ENCODE measurements at regions not wholly inside any gene's neighbourhood (a gene's known extent, or its start where the extent isn't known, plus 50 kb on each side); places are given as distances from the start of the nearest gene placed in this dataset.

DNA sequence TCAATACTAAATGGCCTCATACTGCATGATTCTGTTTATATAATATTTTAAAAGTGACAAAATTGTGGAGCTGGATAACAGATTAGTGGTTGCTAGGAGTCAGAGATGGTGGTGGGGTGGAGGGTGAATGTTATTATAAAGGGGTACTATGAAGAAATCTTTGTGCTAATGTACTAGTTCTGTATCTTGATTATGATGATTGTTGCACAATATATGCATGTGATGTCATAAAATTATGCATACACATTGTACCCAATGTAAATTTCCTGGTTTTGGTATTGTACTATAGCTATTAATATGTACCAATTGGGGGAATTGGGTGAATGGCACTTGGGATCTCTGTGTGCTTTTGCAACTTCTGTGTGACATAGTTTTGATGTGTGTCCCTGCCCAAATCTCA is 112.2 kb downstream of the TMEM26 start:
- H3K4me3 ChIP-seq (ENCODE audit: low read length) = no peak overlapping the region
- H3K27ac ChIP-seq (ENCODE audit: low read length) = no peak overlapping the region
- ChIA-PET POLR2A (ENCODE audit: unreplicated experiment) (interaction anchor here (0.6 kb wide), 1 partner anchor 1172 kb away, joined by 3 read pairs; no protein-coding TSS in a partner anchor), CTCF (no interaction called here)
- H3K9me3 ChIP-seq (ENCODE audit: low read length) = no peaks in the 10 kb centered on the region
- no peaks in the 10 kb centered on the region for H4K20me1 ChIP-seq (ENCODE audit: low read length)
- no peak overlapping the region for H3K4me2 ChIP-seq (ENCODE audit: low read length)
- no peaks in the 10 kb centered on the region for H3F3A ChIP-seq (ENCODE audit: low read length, unreplicated experiment)
- BruUV-seq (replicated peaks) = no TSS peak
- no peak for ATAC-seq
- H2AFZ ChIP-seq (ENCODE audit: low read length) = no peak overlapping the region
- DNase-seq = no peak
- no peaks in the 10 kb centered on the region for H3K79me2 ChIP-seq (ENCODE audit: low read length)
- H3K4me1 ChIP-seq (ENCODE audit: insufficient read depth, low read length) = no peaks in the 10 kb centered on the region
- intact Hi-C loops (cut with micrococcal nuclease) = no loop called here
- no peaks in the 10 kb centered on the region for H3K27me3 ChIP-seq (ENCODE audit: low read length)
- no peaks in the 10 kb centered on the region for H3K36me3 ChIP-seq (ENCODE audit: low read depth, low read length)
- no peak overlapping the region for H3K9ac ChIP-seq (ENCODE audit: low read length)
- TF ChIP-seq EZH2 (IDR thresholded peaks at IDR 0.05; ENCODE audit: low read length, unreplicated experiment) (no peak), EZH2phosphoT487 (IDR thresholded peaks at IDR 0.05; ENCODE audit: borderline replicate concordance, low read length) (no peak)
- TF ChIP-seq, protein P1, sequence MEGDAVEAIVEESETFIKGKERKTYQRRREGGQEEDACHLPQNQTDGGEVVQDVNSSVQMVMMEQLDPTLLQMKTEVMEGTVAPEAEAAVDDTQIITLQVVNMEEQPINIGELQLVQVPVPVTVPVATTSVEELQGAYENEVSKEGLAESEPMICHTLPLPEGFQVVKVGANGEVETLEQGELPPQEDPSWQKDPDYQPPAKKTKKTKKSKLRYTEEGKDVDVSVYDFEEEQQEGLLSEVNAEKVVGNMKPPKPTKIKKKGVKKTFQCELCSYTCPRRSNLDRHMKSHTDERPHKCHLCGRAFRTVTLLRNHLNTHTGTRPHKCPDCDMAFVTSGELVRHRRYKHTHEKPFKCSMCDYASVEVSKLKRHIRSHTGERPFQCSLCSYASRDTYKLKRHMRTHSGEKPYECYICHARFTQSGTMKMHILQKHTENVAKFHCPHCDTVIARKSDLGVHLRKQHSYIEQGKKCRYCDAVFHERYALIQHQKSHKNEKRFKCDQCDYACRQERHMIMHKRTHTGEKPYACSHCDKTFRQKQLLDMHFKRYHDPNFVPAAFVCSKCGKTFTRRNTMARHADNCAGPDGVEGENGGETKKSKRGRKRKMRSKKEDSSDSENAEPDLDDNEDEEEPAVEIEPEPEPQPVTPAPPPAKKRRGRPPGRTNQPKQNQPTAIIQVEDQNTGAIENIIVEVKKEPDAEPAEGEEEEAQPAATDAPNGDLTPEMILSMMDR (conservative IDR thresholded peaks at IDR 0.05; ENCODE audit: low read depth, low read length) = no peak
- peaks cover 16% of the 10 kb centered on the region; the same call in 1 of the 2 replicates for H3K9me2 ChIP-seq (replicated peaks; ENCODE audit: low read length)

DNA sequence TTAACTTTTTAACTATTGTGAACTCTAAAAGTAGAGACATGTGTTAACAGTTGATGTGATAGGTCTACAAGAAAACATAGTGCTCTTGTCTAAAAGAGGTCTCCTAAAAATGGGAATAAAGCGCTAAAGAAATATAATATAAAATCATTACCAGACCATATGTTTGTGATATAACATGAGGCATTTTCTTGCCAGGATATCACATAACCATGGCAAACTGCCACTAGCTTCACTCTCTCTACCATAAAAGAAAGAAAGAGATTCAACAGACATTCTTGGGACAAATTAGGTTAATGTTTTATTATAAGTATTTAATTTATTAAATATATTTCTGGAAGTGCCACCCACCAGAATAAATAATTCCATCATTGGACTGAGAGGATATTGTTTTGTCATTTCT is 115.0 kb downstream of the TMEM26 start:
- CTCF ChIA-PET = interaction anchor here (0.5 kb wide), 1 partner anchor 294 kb away, joined by 5 read pairs; no protein-coding TSS in a partner anchor
- Histone ChIP-seq H3K79me2 (ENCODE audit: low read length) (no peaks in the 10 kb centered on the region), H3K4me1 (ENCODE audit: insufficient read depth, low read length) (no peaks in the 10 kb centered on the region), H3K9ac (ENCODE audit: low read length) (no peak overlapping the region), H3K27ac (ENCODE audit: low read length) (no peak overlapping the region), H3K9me3 (ENCODE audit: low read length) (no peaks in the 10 kb centered on the region), H4K20me1 (ENCODE audit: low read length) (no peaks in the 10 kb centered on the region), H3K4me2 (ENCODE audit: low read length) (no peak overlapping the region), H2AFZ (ENCODE audit: low read length) (no peak overlapping the region), H3K4me3 (ENCODE audit: low read length) (no peak overlapping the region), H3K27me3 (ENCODE audit: low read length) (no peaks in the 10 kb centered on the region), H3K36me3 (ENCODE audit: low read depth, low read length) (no peaks in the 10 kb centered on the region), H3K9me2 (replicated peaks; ENCODE audit: low read length) (peaks cover 17% of the 10 kb centered on the region; the same call in 1 of the 2 replicates), H3F3A (ENCODE audit: low read length, unreplicated experiment) (no peaks in the 10 kb centered on the region)
- POLR2A ChIA-PET (ENCODE audit: unreplicated experiment) = no interaction called here
- DNase-seq = no peak
- no TSS peak for BruUV-seq (replicated peaks)
- TF ChIP-seq EZH2 (IDR thresholded peaks at IDR 0.05; ENCODE audit: low read length, unreplicated experiment) (no peak), EZH2phosphoT487 (IDR thresholded peaks at IDR 0.05; ENCODE audit: borderline replicate concordance, low read length) (no peak)
- TF ChIP-seq, protein P1 (conservative IDR thresholded peaks at IDR 0.05; ENCODE audit: low read depth, low read length) = no peak
- intact Hi-C loops (cut with micrococcal nuclease) = no loop called here
- no peak for ATAC-seq

DNA sequence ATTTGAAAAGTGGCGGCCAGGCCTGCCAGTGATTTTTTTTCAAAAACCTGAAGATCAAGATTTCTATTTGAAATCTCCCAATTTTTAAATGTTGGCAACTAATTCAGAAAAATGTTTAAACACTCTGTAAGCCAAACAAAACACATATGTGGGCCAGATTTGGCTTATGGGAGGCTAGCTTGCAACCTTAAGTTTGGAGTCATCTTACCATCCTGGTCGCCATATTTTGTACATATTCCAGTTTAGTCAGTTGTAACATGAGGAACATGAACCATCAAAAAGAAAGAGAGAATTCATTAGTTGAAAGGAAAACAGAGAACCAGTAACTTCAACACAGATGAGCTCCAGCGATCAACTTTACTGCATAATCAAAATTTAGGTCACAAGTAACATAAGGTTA is 115.4 kb downstream of the TMEM26 start:
- no peaks in the 10 kb centered on the region for H3K9me3 ChIP-seq (ENCODE audit: low read length)
- POLR2A ChIA-PET (ENCODE audit: unreplicated experiment) = no interaction called here
- intact Hi-C loops (cut with micrococcal nuclease) = no loop called here
- H3K9ac ChIP-seq (ENCODE audit: low read length) = no peak overlapping the region
- H3K27me3 ChIP-seq (ENCODE audit: low read length) = no peaks in the 10 kb centered on the region
- no peak overlapping the region for H2AFZ ChIP-seq (ENCODE audit: low read length)
- H3K9me2 ChIP-seq (replicated peaks; ENCODE audit: low read length) = peaks cover 17% of the 10 kb centered on the region; the same call in 1 of the 2 replicates
- H3F3A ChIP-seq (ENCODE audit: low read length, unreplicated experiment) = no peaks in the 10 kb centered on the region
- DNase-seq (no peak), ATAC-seq (no peak)
- no peak overlapping the region for H3K27ac ChIP-seq (ENCODE audit: low read length)
- H3K4me2 ChIP-seq (ENCODE audit: low read length) = no peak overlapping the region
- BruUV-seq (replicated peaks) = no TSS peak
- H3K4me1 ChIP-seq (ENCODE audit: insufficient read depth, low read length) = no peaks in the 10 kb centered on the region
- no peak overlapping the region for H3K4me3 ChIP-seq (ENCODE audit: low read length)
- H3K36me3 ChIP-seq (ENCODE audit: low read depth, low read length) = no peaks in the 10 kb centered on the region
- no peaks in the 10 kb centered on the region for H3K79me2 ChIP-seq (ENCODE audit: low read length)
- CTCF ChIA-PET = no interaction called here
- H4K20me1 ChIP-seq (ENCODE audit: low read length) = no peaks in the 10 kb centered on the region
- TF ChIP-seq, protein P1 (conservative IDR thresholded peaks at IDR 0.05; ENCODE audit: low read depth, low read length) = no peak
- TF ChIP-seq EZH2 (IDR thresholded peaks at IDR 0.05; ENCODE audit: low read length, unreplicated experiment) (no peak), EZH2phosphoT487 (IDR thresholded peaks at IDR 0.05; ENCODE audit: borderline replicate concordance, low read length) (no peak)
